NCI-H1694 treated with DMSO at 0.1 percent for 48 hours (cell line): ENCODE measurements at regions not wholly inside any gene's neighbourhood (a gene's known extent, or its start where the extent isn't known, plus 50 kb on each side); places are given as distances from the start of the nearest gene placed in this dataset.

Experiments
- DNase-seq: peaks from one replicate; lab custom pipeline; 2025; lab: John Stamatoyannopoulos, UW

DNA sequence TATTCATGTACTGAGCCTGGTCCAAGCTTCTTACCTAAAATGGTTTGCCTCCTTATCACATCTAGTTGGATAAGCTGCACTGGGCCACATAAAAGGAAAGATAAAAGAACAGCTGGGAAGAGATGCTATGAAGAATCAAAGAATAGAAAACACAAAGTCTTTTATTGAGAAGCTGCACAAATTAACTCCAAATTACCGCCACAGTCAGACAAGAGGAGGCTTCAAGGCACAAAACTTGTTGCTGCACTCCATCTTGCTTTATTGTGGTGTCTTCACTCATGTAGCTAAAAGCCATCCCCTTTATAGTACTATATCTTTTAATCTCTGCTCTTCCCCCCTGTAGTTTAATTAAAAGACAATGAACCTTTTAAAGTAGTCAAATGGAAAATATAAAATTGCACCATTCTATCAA, 330.6 kb upstream of the PMFBP1 start:
- no peak for DNase-seq

DNA sequence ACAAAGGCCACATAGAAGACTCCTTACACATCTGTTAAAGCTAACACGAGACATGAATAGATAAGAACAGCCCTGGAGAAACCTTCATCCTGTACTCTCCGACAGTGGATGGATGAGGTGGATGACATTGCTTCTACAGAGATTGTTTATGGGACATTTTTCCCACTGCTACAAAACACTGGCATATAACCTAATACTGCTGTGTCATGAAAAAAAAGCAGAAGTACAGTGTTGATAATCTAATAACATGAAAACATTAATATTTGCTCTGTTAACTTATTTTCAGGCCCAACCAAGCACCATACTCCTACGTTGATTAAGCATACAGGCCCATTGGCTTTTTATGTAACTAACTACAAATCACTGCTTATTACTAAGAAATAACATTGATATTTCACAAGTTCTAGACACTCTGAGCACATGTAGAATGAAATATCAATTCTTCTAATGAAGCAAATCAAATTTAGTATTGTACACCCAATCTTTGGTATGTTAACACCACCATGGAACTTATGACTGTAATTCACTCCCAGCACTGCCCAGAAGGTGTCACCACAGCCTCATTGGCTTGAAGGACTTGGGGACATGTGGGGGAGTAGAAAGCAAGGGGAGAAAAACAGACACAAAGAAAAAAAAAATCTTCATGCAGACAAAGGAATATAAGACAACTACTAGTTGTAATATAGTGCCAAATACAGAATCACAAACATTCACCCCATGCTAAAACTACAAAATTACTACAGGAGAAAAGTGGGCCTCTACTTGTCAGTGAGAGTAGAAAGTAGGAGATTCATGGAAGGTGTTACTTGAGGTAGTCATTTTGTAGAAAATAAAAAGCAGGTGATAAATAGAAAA, 330.0 kb upstream of the PMFBP1 start:
- peak; percentile 57 for DNase-seq

DNA sequence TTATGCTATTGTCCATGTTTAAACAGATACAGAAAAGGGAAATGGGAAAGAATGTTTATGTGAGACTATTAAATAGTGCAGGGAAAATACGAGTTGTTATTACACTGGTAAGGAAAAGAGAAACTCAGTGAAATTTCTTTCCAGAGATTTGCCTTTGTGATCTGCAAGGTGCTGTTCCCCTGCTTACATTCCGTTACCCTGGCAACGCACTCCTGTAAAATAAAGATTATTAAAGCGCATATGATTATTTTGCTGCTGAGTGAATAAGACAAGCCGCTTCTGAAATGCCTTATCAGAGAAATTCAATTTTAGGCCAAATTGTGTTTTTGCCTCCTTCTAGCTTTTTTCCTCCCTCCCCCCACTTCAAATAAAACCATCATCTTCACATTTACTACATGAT, 328.6 kb upstream of the PMFBP1 start:
- DNase-seq, result no peak

DNA sequence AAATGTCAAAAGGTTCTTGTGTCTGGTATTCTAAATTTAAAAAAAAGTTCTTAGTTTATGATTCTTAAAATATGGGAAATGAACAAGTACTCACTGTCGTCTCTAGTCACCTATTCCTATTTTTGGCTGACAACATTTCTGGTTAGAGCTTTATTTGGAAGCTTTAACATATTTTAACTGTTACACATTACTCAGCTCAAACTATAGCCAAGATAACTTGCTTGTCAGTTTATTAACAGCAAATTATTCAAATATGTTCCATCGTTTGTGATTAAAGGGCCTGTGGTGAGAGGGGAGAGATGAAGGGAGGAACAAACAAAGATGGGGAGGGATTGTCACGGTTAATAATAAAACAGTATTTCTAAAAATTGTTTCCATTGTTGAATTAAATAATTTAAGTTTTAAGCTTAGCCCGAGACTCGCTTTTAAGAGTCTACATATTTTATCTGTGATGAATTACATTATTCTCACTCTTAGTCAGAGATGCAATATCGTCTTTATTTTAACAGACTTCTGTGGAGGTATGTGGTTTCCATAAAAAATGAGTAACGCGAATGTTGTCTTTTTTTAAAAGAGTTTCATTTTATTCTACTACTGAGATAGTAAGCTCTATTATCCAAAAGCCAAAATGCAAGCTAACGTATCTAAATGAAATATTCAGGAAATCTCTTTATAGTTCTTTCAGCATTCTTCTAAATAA, 321.9 kb upstream of the PMFBP1 start:
- DNase-seq, result no peak

DNA sequence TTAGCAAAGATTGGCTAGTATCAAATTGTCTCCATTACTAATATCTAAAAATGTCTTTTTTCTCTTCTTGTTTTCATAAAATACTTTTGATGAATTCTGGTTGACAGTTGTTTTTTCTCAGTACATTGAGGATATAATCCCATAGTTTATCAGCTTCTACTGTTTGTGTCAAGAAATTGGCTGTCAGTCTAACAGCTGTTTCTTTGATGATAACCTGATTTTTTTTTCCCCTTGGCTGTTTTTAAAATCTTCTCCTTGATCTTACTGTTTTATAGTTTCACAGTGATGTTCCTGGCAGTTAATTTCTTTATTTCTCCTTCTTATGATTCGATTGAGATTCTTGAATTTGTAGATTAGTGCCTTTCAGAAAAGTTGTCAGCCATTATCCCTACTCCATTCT, 315.3 kb upstream of the PMFBP1 start:
- DNase-seq, result no peak

DNA sequence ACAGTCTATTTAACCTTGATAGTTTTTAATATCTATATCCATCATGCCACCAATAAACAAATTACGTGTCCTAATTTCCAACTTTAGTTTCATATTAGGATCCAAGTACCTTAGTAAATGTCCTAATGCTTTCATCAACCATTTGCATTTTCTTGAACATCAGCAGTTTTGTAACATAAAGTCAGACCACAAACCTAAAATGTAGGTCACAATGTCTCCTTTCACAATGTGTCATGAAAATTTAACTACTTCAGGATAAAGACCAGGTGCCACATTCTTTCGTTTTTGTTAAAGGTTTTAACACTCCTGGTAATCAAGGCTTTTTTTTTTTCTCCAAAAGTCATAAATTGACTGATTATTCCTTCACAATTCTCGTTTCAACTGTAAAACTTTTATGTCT, 310.7 kb upstream of the PMFBP1 start:
- DNase-seq, result no peak

DNA sequence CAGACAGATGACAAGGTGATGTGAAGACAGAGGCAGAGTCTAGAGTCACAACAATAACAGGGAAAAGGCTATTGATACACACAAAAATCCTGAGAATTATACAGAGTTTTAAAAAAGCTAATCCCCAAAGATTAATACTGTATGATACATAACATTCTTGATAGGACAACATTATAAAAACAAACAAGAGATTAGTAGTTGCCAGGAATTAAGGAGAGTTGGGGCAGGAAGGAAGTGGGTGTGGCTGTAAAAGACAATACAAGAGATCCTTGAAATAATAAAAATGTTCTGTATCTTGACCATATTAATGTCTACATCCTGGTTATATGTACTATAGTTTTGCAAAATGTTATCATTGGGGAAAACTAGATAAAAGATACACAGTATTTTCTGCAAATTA, 309.5 kb upstream of the PMFBP1 start:
- no peak for DNase-seq

DNA sequence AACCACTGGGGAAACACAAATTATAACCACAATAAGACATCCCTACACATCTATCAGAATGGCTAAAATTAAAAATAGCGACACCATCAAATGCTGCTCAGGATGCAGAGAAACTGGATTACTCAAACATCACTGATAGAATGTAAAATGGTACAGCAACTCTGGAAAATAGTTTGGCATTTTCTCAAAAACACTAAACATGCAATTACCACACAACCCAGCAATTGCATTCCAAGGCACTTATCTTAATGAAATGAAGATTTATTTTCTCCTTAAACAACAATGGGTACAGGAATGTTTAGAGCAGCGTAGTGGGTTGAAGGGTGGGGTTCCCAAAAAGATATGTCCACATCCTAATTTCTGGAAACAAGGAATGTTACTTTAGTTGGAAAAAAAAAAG, 309.0 kb upstream of the PMFBP1 start:
- no peak for DNase-seq

DNA sequence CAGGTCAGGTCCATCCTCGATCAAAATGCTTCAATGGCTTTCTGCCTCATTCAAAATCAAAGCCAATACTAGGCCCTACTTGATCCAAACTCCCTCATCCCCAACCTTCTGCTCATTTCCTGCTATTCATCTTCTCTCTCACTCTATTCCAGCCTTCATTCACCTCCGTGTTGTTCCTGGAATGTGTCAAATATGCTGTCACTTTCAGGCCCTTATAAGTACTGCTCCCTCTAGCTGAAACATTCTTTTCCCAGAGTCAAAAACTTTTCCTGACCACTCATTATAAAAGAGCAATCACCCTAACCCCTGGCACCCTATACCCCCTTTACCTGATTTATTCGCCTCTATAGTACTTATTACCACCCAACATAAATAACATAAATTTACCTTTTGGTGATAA, 303.7 kb upstream of the PMFBP1 start:
- DNase-seq, result no peak

DNA sequence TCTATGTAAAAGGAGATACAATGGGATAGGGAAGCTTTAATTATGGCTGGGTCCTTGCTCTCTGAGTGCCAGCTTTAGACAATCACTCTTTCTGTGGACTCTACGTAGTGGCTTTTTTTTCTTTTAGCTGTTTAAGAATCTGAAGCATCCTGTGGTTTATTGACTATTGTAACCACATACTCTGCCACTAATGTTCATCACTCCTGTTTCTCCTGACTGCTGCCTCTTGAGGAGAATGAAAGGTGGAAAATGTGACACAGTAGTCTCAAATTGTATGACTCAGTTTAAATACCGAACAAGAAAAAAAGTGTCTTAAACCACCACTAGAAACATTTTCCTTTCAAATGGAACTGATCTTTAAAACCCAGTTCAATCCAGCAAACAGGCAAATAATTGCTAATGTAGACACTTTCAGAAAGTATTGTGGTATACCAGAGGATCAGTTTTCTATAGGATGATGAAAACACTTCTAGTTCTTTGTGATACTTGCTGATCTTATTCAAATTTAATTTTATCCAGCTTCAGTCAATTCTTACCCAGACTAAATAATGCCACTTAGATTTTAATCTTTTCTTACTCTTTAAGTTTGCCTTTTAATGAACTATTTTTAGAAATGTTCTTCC, 302.7 kb upstream of the PMFBP1 start:
- DNase-seq, result no peak

DNA sequence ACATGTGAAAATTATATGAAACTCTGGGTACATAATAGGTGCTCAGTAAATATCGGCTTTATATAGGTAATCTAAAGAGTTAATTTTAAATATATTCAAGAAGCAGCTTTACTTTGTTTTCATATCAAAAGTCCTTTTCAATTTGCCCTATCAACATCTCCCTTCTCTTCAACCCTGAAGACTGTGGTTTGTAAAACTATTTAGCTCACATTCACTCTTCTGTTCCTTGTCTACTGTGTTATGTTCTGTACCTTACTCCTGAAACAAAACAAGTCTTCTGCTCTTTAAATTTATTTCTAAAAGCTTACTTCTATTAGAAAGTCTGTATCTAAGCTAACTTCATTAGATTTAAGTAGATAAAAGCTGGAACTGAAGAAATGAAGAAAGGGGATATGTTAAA, 301.7 kb upstream of the PMFBP1 start:
- no peak for DNase-seq

DNA sequence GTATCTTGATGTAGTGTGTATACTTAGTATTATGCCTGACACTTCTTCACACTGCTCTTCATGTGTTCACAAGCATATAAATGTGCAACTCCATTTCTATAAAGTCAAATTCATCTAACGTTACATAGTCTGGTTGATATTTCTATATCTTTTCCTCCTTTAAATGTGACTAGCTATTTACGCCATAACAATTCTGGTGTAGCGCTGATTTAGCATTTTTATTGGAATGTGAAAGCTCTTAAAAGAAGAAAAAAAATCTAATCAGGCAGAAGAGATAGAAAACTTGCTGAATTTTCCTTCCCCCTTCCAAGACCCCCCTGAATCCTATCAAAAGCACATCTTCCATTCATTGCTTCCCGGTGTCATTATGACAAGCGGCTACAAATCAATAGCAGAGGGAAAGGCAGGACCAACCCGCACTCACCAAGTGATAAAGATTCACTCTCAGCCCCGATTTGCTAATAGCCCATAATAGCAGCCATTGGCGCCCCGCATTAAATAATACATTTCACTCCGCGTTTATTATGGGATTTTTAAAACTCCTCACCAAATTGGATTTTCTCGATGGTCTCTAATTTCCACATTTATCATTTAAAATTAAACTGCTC, 299.5 kb upstream of the PMFBP1 start:
- no peak for DNase-seq

DNA sequence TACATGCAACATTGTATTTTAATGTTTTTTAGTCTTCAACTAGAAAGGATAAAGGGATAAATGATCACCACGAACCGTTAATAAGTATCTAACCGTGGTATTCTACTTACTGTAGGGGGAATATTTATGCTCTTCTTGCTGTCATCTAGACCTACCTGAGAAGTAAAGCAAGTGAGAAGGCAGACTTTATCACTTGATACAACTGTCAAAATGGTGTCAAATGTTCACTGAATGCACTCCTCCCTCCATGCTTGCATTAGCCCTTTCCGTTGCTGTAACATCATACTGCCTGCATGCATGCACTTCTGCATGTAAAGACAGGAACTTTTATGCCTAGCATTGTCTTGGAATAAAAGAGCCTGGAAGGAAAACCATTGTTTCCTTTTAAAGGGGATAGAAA, 298.6 kb upstream of the PMFBP1 start:
- DNase-seq, result no peak

DNA sequence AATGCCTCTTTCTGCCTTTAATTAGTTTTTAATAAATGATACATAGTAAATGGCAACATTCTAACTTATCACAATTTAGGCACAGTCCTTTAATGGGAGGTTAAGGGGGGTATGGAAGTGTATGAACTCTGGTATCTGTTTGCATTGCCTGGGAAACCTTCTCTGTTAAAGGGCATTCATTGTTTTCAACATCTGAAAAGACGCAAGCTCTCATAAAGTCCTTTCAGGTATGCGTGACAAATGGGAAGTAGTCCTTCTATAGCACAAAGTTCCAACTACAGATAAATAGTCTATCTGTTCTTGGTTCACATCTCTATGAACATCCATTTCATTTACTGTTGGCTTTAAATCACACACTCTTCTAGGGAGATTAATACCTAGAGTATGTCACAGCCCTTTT, 298.0 kb upstream of the PMFBP1 start:
- DNase-seq, result no peak

DNA sequence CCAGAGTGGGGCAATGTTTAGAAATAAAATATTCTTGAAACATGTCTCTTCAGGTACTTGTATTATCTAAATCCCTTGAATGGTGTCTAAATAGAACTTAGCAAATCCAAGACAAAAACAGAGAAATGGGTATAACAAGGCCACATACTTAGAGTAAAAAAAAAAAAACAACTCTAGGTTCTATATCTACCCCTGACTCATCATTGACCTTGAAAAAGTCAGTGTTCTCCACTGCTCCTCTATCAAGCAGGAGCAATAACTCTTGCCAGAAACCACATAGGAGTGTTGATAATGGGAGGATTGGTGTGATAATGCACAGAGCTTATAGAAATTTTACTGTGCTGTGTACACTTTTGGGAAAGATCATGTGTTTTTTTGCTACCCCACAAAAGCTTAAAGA, 296.6 kb upstream of the PMFBP1 start:
- DNase-seq, result no peak

DNA sequence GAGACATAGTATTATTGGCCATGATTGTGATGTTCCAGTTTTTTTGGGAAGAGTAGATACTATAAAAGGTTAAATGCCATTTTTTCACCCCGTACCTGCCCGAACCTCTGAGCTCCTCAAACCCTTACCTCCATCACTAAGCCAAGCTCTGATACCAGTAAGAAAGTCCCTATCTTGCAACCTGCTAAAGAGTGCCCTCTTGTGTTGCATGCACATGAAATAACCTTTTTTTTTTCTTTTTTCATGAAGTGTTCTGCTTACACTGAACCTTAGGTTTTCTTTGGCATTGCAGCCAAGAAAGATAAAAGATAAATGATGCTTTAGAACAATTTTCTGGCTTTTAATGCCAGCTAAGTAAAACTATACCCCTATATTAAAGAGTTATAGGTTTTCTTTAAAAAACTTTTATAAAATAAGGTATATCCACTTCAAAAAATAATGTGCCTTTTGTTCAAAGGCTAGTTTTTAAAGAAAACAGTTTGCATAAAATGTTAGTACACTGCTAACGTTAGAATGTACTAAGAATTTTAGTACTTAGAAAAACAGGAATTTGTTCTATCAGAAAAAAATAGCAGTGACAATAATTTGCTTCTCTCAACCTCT, 295.3 kb upstream of the PMFBP1 start:
- peak; percentile 51 for DNase-seq

DNA sequence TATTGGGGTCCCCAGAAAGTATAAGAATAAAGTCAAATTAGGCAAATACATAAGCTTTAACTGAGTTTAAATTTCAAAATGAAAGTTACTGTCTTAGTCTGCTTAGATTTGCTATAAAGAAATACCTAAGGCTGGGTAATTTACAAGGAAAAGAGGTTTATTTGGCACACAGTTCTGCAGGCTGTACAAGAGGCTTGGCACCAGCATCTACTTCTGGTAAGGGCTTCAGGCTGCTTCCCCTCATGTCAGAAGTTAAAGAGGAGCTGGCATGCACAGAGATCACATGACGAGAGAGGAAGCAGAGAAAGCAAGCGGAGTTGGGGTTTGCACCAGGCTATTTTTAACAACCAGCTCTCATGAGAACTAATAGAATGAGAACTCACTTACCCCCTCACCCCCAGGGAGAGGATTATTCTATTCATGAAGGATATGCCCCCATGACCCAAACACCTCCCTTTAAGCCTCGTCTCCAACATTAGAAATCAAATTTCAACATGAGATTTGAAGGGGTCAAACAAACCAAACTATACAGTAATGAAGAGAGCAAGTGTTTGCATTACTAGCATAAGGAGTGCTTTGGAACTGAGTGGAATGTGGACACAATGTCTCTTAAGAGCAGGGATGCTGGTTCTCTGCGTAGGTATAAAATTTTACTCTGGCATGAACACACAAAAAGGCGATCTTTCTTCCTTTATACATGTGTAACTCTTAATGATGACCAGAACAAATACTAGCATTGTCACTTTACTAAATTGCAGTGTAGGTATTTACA, 292.8 kb upstream of the PMFBP1 start:
- no peak for DNase-seq

DNA sequence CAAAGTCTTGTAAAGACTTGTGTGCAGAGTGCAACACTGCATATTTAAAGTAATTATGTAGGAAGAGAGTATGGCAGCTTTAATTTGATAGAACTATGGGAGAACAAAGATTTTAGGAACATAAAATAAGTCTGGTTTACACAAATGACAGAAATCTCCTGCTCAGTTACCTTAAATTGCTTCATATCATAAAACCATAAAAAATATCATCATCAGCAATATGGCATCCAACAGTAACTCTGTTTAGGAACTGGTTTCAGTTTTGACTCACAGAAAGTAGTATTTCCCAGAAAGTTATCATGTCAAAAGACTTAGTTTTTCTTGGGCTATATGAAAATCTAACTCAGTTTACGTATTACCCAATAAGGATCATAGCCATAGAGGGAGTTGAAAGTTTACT, 292.1 kb upstream of the PMFBP1 start:
- no peak for DNase-seq

DNA sequence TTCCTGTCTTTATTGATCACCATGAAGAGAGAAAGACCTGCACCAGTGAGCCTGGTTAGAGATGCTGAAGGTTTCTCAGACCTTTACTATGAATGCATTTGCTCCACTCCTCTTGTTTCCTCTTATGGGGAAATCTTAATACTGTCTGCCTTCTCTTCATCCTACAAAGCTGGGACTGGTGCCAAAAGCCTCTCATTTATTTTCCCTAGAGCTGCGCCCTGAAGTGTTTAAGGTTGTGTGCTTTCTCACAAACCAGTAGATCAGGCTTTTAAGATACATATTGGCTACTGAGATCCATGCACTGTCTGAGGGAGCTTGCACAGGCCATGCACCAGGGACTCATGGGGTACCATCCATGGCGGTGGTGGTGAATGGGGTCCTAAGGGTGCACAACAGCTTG, 286.1 kb upstream of the PMFBP1 start:
- DNase-seq, result no peak

DNA sequence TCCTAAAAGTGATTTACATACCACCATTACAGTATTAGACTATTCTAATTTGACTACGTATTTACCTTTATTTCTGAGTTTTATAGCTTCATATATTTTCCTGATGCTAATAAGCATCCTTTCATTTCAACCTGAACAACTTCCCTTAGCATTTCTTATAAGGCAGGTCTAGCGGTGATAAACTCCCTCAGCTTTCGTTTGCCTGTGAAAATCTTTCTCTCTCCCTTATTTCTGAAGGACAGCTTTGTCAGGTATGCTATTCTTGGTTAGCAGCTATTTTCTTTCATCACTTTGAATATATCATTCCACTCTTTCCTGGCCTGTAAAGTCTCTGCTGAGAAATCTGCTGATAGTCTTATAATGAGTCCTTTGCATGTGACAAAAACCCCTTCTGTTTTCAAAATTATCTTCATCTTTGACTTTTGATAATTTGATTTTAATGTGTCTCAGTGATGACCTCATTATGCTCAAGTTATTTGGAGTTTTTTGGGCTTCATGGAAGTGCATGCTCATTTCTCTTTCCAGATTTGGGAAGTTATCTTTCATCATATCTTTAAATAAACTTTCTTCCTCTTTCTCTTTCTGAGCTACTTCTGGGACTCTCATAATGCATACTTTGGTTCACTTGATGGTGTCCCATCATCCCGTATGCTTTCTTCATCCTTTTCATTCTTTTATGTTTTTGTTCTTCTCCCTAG, 285.4 kb upstream of the PMFBP1 start:
- no peak for DNase-seq
